ENCODE measurements at regions not wholly inside any gene's neighbourhood (a gene's known extent, or its start where the extent isn't known, plus 50 kb on each side); places are given as distances from the start of the nearest gene placed in this dataset.

DNA sequence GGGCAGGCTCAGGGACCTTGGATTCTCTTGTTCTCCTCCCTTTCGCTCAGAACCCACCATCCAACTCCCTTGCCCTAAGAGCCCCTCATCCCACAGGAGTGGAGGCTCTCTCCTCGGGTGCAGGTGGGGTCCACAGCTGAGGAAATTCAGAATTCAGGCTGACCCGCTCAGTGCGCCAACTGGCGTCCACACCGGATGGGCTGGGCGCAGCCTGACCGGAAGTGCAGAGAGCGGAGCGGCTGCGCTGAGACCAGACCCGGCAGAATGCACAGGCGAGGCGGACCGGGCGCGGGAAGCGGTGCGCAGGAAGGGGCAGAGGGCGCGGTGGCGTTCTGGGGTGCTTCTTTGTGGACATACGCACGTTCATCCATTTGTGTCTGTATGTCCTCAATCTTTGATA, 210.4 kb upstream of the NDN start:
- no peaks in the 10 kb centered on the region for H3K27me3 ChIP-seq (ENCODE audit: control insufficient read depth in 5 of 5, insufficient read depth in 4 of 5, low read length in 5 of 5)
- H3K36me3 ChIP-seq (ENCODE audit: control insufficient read depth in 5 of 5, insufficient read depth in 5 of 5, low read length in 5 of 5), result no peaks in the 10 kb centered on the region
- peaks cover 0 to 4% (median 0%) of the 10 kb centered on the region in 5 donors for H3K9me3 ChIP-seq (ENCODE audit: control insufficient read depth in 5 of 5, low read length in 5 of 5)
- peaks cover 0 to 8% (median 3%) of the 10 kb centered on the region in 5 donors for H3K4me1 ChIP-seq (ENCODE audit: control insufficient read depth in 5 of 5, insufficient read depth in 5 of 5, low read length in 5 of 5)
- no peak overlapping the region for H3K9ac ChIP-seq (ENCODE audit: low read length in 5 of 5)
- no peak overlapping the region for H3K27ac ChIP-seq (ENCODE audit: low read depth, low read length)
- H3K4me3 ChIP-seq (ENCODE audit: low read depth in 1 of 5, low read length in 5 of 5), result peak overlapping the region; percentile 27 to 55 (median 52)

DNA sequence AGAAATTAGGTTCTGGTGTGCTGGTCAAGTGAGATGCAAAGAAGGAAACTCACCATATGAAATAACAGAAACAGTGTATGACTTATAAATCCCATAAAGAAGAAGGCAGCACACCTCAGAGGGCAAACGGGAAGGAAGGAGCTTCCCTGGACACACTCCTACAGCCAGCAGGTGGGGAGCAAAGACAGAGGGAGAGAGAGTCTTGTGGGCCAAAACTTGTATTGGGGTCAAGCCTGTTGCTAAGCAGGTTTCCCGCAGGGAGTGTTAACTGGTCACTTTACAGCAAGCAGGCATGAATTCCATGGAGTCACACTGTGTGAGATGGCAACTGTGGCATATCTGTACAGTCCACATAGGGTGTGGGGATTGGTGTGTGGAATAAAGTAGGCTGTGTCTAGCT, 222.9 kb upstream of the NDN start:
- Histone ChIP-seq H3K27me3 (ENCODE audit: control insufficient read depth in 5 of 5, insufficient read depth in 4 of 5, low read length in 5 of 5) (no peaks in the 10 kb centered on the region), H3K4me3 (ENCODE audit: low read depth in 1 of 5, low read length in 5 of 5) (no peak overlapping the region), H3K36me3 (ENCODE audit: control insufficient read depth in 5 of 5, insufficient read depth in 5 of 5, low read length in 5 of 5) (no peaks in the 10 kb centered on the region), H3K9ac (ENCODE audit: low read length in 5 of 5) (no peak overlapping the region), H3K27ac (ENCODE audit: low read depth, low read length) (no peak overlapping the region), H3K4me1 (ENCODE audit: control insufficient read depth in 5 of 5, insufficient read depth in 5 of 5, low read length in 5 of 5) (no peaks in the 10 kb centered on the region), H3K9me3 (ENCODE audit: control insufficient read depth in 5 of 5, low read length in 5 of 5) (no peaks in the 10 kb centered on the region)

DNA sequence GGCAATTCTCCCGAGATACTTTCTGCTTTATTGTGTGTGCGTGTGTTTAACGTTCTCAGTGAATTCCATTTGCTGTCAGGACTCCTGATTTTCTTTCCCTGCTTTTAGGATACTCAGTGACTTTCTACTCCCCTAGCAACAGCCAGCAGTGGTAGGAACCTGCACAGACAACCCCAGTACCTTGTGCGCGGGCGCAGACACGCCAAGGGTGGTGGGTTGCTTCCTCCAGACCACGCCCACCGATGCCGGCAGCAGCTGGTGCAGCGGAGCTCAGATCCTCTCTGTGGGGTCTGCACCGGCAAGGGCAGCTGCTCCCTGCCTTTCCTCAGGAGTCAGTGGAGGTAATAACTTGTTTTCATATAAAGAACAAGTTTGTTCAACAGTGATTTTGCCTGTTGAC, 225.1 kb upstream of the NDN start:
- Histone ChIP-seq H3K36me3 (ENCODE audit: control insufficient read depth in 5 of 5, insufficient read depth in 5 of 5, low read length in 5 of 5) (no peaks in the 10 kb centered on the region), H3K4me1 (ENCODE audit: control insufficient read depth in 5 of 5, insufficient read depth in 5 of 5, low read length in 5 of 5) (no peaks in the 10 kb centered on the region), H3K27ac (ENCODE audit: low read depth, low read length) (no peak overlapping the region), H3K27me3 (ENCODE audit: control insufficient read depth in 5 of 5, insufficient read depth in 4 of 5, low read length in 5 of 5) (no peaks in the 10 kb centered on the region), H3K9ac (ENCODE audit: low read length in 5 of 5) (no peak overlapping the region), H3K4me3 (ENCODE audit: low read depth in 1 of 5, low read length in 5 of 5) (no peak overlapping the region), H3K9me3 (ENCODE audit: control insufficient read depth in 5 of 5, low read length in 5 of 5) (no peaks in the 10 kb centered on the region)

DNA sequence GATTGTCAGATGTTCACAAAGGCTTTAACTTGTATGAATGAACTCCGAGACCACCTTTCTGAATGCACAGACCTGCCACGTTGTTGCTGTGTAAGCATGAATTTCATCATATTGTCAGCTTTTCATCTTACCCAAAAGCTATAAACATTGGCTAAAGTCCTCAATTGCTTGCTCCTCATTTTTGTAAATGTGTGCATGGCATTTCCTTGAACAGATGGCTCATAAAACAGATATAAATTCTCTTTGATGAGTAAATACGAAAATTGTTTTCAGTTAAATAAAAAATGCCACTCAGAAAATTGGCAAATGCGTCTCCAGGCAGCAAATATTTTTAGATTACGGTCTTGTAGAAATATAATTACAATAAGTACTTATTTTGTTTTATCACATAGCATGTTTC, 226.0 kb upstream of the NDN start:
- Histone ChIP-seq H3K4me3 (ENCODE audit: low read depth in 1 of 5, low read length in 5 of 5) (no peak overlapping the region), H3K9ac (ENCODE audit: low read length in 5 of 5) (no peak overlapping the region), H3K27ac (ENCODE audit: low read depth, low read length) (no peak overlapping the region), H3K9me3 (ENCODE audit: control insufficient read depth in 5 of 5, low read length in 5 of 5) (no peaks in the 10 kb centered on the region), H3K4me1 (ENCODE audit: control insufficient read depth in 5 of 5, insufficient read depth in 5 of 5, low read length in 5 of 5) (no peaks in the 10 kb centered on the region), H3K27me3 (ENCODE audit: control insufficient read depth in 5 of 5, insufficient read depth in 4 of 5, low read length in 5 of 5) (no peaks in the 10 kb centered on the region), H3K36me3 (ENCODE audit: control insufficient read depth in 5 of 5, insufficient read depth in 5 of 5, low read length in 5 of 5) (no peaks in the 10 kb centered on the region)

DNA sequence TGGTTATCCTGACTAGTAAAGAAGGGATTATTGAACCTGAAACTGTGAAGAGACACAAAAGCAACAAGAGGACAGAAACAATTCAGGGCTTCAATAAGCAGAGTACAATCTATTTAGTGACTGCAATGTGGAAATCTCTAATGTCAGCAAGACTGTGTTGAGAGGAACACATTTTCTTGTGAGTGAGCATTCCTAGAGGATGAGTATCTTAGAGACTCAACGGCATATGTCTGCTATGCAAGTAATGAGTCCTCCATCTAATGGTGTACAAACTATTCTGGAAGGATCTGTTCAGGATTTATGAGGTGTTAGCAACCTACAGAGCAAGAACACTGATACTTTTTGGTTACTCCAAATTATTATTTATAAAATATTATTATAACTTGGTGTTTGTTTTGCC, 226.5 kb upstream of the NDN start:
- H3K4me1 ChIP-seq (ENCODE audit: control insufficient read depth in 5 of 5, insufficient read depth in 5 of 5, low read length in 5 of 5), result no peaks in the 10 kb centered on the region
- H3K27me3 ChIP-seq (ENCODE audit: control insufficient read depth in 5 of 5, insufficient read depth in 4 of 5, low read length in 5 of 5), result no peaks in the 10 kb centered on the region
- H3K27ac ChIP-seq (ENCODE audit: low read depth, low read length), result no peak overlapping the region
- H3K9me3 ChIP-seq (ENCODE audit: control insufficient read depth in 5 of 5, low read length in 5 of 5), result no peaks in the 10 kb centered on the region
- H3K36me3 ChIP-seq (ENCODE audit: control insufficient read depth in 5 of 5, insufficient read depth in 5 of 5, low read length in 5 of 5), result no peaks in the 10 kb centered on the region
- H3K4me3 ChIP-seq (ENCODE audit: low read depth in 1 of 5, low read length in 5 of 5), result no peak overlapping the region
- H3K9ac ChIP-seq (ENCODE audit: low read length in 5 of 5), result no peak overlapping the region

DNA sequence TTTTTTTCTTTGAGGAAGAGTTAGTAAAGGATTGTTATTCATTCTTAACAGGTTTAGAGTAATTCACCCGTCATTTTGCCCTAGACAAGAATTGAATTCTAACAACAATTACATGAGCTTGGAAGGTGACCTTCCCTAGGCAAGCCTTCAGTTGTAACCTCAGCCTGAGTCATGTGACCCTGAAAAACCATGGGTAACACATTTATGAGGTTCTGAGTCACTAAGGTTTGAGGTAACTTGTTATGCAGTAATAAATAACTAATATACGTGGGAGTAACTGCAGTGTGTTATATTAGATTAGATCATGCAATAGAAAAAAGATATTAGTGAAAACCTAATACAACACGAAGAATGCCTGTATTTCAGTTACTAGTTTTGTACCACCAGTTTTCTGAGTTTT, 237.6 kb upstream of the NDN start:
- Histone ChIP-seq H3K27me3 (ENCODE audit: control insufficient read depth in 5 of 5, insufficient read depth in 4 of 5, low read length in 5 of 5) (no peaks in the 10 kb centered on the region), H3K36me3 (ENCODE audit: control insufficient read depth in 5 of 5, insufficient read depth in 5 of 5, low read length in 5 of 5) (no peaks in the 10 kb centered on the region), H3K9me3 (ENCODE audit: control insufficient read depth in 5 of 5, low read length in 5 of 5) (no peaks in the 10 kb centered on the region), H3K27ac (ENCODE audit: low read depth, low read length) (no peak overlapping the region), H3K9ac (ENCODE audit: low read length in 5 of 5) (no peak overlapping the region), H3K4me3 (ENCODE audit: low read depth in 1 of 5, low read length in 5 of 5) (no peak overlapping the region), H3K4me1 (ENCODE audit: control insufficient read depth in 5 of 5, insufficient read depth in 5 of 5, low read length in 5 of 5) (no peaks in the 10 kb centered on the region)

DNA sequence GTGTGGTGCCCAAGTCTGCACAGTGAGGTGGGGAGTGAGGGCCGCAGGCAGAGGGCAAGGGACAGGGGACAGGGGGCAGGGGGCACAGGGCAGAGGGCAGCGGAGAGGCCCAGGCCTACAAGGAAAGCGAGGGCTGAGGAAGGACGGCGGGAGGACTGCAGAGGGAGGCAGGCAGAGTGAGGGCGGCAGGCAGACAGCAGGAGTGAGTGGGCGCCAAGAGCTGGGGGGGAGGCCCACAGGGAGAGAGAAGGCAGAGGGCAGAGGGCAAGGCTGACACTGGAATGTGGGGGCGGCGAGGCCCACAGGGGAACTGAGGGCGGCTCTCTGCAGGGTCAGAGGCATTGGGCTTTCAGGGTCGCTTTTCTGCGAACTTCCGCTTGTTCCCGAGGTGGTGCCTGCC, 267.8 kb upstream of the NDN start:
- Histone ChIP-seq H3K36me3 (ENCODE audit: control insufficient read depth in 5 of 5, insufficient read depth in 5 of 5, low read length in 5 of 5) (no peaks in the 10 kb centered on the region), H3K27me3 (ENCODE audit: control insufficient read depth in 5 of 5, insufficient read depth in 4 of 5, low read length in 5 of 5) (no peaks in the 10 kb centered on the region), H3K4me3 (ENCODE audit: low read depth in 1 of 5, low read length in 5 of 5) (no peak overlapping the region), H3K27ac (ENCODE audit: low read depth, low read length) (no peak overlapping the region), H3K9me3 (ENCODE audit: control insufficient read depth in 5 of 5, low read length in 5 of 5) (peaks cover 0 to 4% (median 0%) of the 10 kb centered on the region in 5 donors), H3K9ac (ENCODE audit: low read length in 5 of 5) (no peak overlapping the region), H3K4me1 (ENCODE audit: control insufficient read depth in 5 of 5, insufficient read depth in 5 of 5, low read length in 5 of 5) (no peaks in the 10 kb centered on the region)

DNA sequence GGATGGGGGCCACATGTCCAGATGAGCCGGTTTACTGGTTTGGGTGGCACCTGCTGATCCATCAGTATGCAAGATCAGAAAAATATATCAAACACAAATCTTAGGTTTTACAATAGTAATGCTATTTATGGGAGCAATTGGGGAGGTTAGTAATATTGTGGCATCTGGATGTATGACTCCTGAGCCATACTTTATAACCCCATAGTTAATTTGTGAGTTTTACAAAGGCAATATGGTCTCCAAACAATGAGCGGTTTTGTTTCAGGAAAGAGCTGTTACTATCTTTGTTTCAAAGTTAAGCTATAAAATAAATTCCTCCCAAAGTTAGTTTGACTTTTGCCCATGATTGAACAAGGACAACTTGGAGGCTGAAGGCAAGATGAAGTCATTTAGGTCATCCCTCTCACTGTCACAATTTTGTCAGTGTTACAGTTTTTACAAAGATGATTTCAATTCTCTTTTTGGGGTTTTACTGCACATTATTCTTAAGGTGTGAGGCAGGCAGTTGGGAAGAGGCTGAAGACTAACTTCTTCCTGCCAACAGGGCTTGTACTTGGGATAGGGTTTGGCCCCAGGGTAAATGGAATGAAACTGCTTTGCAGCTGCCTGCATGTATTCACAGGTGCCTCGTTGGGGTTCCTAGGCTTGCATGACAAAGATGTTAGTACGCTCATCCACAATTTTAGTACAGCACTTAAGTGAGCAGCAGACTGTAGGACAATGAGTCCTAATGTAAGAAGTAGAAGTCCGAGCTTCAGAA, 296.6 kb upstream of the NDN start:
- no peak overlapping the region for H3K4me3 ChIP-seq (ENCODE audit: low read depth in 1 of 5, low read length in 5 of 5)
- H3K9ac ChIP-seq (ENCODE audit: low read length in 5 of 5), result no peak overlapping the region
- H3K36me3 ChIP-seq (ENCODE audit: control insufficient read depth in 5 of 5, insufficient read depth in 5 of 5, low read length in 5 of 5), result no peaks in the 10 kb centered on the region
- no peaks in the 10 kb centered on the region for H3K4me1 ChIP-seq (ENCODE audit: control insufficient read depth in 5 of 5, insufficient read depth in 5 of 5, low read length in 5 of 5)
- H3K27ac ChIP-seq (ENCODE audit: low read depth, low read length), result no peak overlapping the region
- H3K9me3 ChIP-seq (ENCODE audit: control insufficient read depth in 5 of 5, low read length in 5 of 5), result peaks cover 0 to 4% (median 0%) of the 10 kb centered on the region in 5 donors
- no peaks in the 10 kb centered on the region for H3K27me3 ChIP-seq (ENCODE audit: control insufficient read depth in 5 of 5, insufficient read depth in 4 of 5, low read length in 5 of 5)

DNA sequence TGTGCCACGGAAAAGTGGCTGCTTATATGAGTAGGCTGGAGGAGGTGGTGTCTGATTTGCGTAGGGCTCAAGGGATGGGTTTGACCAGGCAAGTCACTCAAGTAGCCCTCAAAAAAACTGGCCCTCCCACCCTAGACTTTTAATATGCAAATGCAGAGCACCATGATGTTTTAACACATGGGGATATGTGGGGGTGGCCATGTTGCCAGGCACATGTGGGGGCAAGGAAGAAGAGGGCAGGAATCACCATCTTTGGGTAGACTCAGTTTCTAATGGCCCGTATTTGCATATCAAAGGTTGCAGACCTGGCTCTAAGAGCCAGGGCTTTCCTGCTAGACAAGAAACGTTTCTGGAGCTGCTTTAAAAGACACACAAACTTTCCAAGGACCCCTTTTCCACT, 307.2 kb upstream of the NDN start:
- Histone ChIP-seq H3K27me3 (ENCODE audit: control insufficient read depth in 5 of 5, insufficient read depth in 4 of 5, low read length in 5 of 5) (no peaks in the 10 kb centered on the region), H3K4me3 (ENCODE audit: low read depth in 1 of 5, low read length in 5 of 5) (peak overlapping the region in 1 of 5 donors; percentile 9), H3K36me3 (ENCODE audit: control insufficient read depth in 5 of 5, insufficient read depth in 5 of 5, low read length in 5 of 5) (no peaks in the 10 kb centered on the region), H3K9me3 (ENCODE audit: control insufficient read depth in 5 of 5, low read length in 5 of 5) (peaks cover 3 to 24% (median 20%) of the 10 kb centered on the region in 5 donors), H3K9ac (ENCODE audit: low read length in 5 of 5) (no peak overlapping the region), H3K4me1 (ENCODE audit: control insufficient read depth in 5 of 5, insufficient read depth in 5 of 5, low read length in 5 of 5) (no peaks in the 10 kb centered on the region), H3K27ac (ENCODE audit: low read depth, low read length) (no peak overlapping the region)

DNA sequence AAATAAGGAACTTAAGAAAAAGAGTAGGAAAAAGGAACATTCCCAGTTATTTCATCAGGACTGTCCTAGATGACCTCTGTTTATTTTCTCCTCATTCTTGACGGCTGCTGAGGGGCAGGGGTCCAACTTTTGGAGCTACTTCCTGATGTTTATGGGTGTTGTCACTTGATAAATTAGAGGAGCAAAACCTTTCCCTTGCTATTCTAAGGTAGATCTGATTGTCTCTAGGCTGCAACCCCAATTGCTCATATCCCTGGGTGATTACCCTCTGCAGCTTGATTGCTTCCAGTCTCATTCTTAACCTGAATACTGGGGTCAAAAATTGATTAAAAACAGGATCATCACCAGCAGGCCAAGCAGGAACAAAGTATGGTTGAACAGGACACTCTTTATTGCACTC, 311.0 kb upstream of the NDN start:
- Histone ChIP-seq H3K9me3 (ENCODE audit: control insufficient read depth in 5 of 5, low read length in 5 of 5) (peaks cover 3 to 24% (median 21%) of the 10 kb centered on the region in 5 donors), H3K4me3 (ENCODE audit: low read depth in 1 of 5, low read length in 5 of 5) (no peak overlapping the region), H3K27me3 (ENCODE audit: control insufficient read depth in 5 of 5, insufficient read depth in 4 of 5, low read length in 5 of 5) (no peaks in the 10 kb centered on the region), H3K4me1 (ENCODE audit: control insufficient read depth in 5 of 5, insufficient read depth in 5 of 5, low read length in 5 of 5) (no peaks in the 10 kb centered on the region), H3K36me3 (ENCODE audit: control insufficient read depth in 5 of 5, insufficient read depth in 5 of 5, low read length in 5 of 5) (no peaks in the 10 kb centered on the region), H3K9ac (ENCODE audit: low read length in 5 of 5) (no peak overlapping the region), H3K27ac (ENCODE audit: low read depth, low read length) (no peak overlapping the region)
